HCT116 (cell line): ENCODE measurements at regions not wholly inside any gene's neighbourhood (a gene's known extent, or its start where the extent isn't known, plus 50 kb on each side); places are given as distances from the start of the nearest gene placed in this dataset.

Experiments
- ATAC-seq: fragments of 200-7000 bp; cut with Tn5 transposase; 2 replicates; pipeline ENCODE4 v1.9.1; 2020; ENCODE audit warnings: mild to moderate bottlenecking, moderate library complexity
- BruUV-seq: library from RNA; stranded (reverse); fragments of 400-500 nt; replicated peaks from 2 replicates; lab custom pipeline; 2021; lab: Mats Ljungman, UMichigan
- CTCF ChIA-PET: fragments of 300-600 bp; sonication (Branson Sonifier 250); formaldehyde crosslinking; loops from one replicate; lab custom pipeline; 2021; ENCODE audit warnings: antibody characterized with exemption; lab: Charles Lee
- POLR2A ChIA-PET: fragments of 300-600, 350-600 bp; sonication (Branson Sonifier 250); formaldehyde crosslinking; loops from one replicate; lab custom pipeline; 2021; ENCODE audit warnings: antibody characterized with exemption; lab: Charles Lee
- RAD21 ChIA-PET, 2 experiments: fragments of 300-600 bp; sonication (Branson Sonifier 250); formaldehyde crosslinking; loops; one replicate each; lab custom pipeline; 2023; ENCODE audit warnings: low total read pairs in 2 of 2; ENCODE audit not compliant: uncharacterized antibody in 2 of 2, unreplicated experiment in 2 of 2, low non-redundant PET in 1 of 2; lab: Charles Lee
- DNase-seq: peaks from one replicate; pipeline ENCODE4 v3.0.0-alpha.2; 2010; ENCODE audit warnings: low read depth, low spot score
- H2AFZ ChIP-seq: fragments of 200-600 bp; shearing (Covaris generic), sonication (generic); 2 replicates; pipeline ENCODE4 v1.6.1; 2017; ENCODE audit warnings: low read depth, mixed run types, mixed read lengths, antibody characterized with exemption, low read length; ENCODE audit not compliant: poor library complexity, severe bottlenecking
- H3K27ac ChIP-seq: 2 replicates; pipeline ENCODE4 v1.5.1; 2012; ENCODE audit warnings: low read depth, low read length
- H3K27me3 ChIP-seq: fragments of 200-600 bp; sonication (generic); 2 replicates; pipeline ENCODE4 v1.6.1; 2016; ENCODE audit warnings: mixed run types, low read length, mixed read lengths; ENCODE audit not compliant: insufficient read depth
- H3K36me3 ChIP-seq, 2 experiments: fragments of 200-500 bp in 1 of 2; fragments of 200-600 bp in 1 of 2; sonication (Bioruptor generic) in 1 of 2; sonication (generic) in 1 of 2; 2 replicates each; pipeline versions ENCODE4 v1.5.1 to v1.6.1; 2014 to 2016; ENCODE audit warnings: low read length in 2 of 2, inconsistent platforms in 1 of 2, mixed read lengths in 1 of 2, mixed run types in 1 of 2; ENCODE audit not compliant: insufficient read depth in 2 of 2, control insufficient read depth in 1 of 2
- H3K4me1 ChIP-seq, 2 experiments: fragments of 200-600 bp in 1 of 2; sonication (generic) in 1 of 2; 2 replicates each; pipeline versions ENCODE4 v1.5.1 to v1.6.1; 2012 to 2017; ENCODE audit warnings: low read length in 2 of 2, inconsistent platforms in 1 of 2, mild to moderate bottlenecking in 1 of 2, mixed read lengths in 1 of 2, mixed run types in 1 of 2, moderate library complexity in 1 of 2; ENCODE audit not compliant: insufficient read depth in 2 of 2, control insufficient read depth in 1 of 2
- H3K4me2 ChIP-seq: fragments of 200-600 bp; sonication (generic); 2 replicates; pipeline ENCODE4 v1.6.1; 2017; ENCODE audit warnings: mixed run types, low read length, mixed read lengths
- H3K4me3 ChIP-seq, 2 experiments: fragments of 200-600 bp in 1 of 2; sonication (generic) in 1 of 2; replicated peaks in 1 of 2; 2 replicates each; pipeline ENCODE4 v1.5.1; 2011 to 2016; ENCODE audit warnings: low read length in 2 of 2, control low read depth in 1 of 2, low read depth in 1 of 2, mild to moderate bottlenecking in 1 of 2, mixed read lengths in 1 of 2, mixed run types in 1 of 2
- H3K79me2 ChIP-seq: fragments of 200-600 bp; sonication (generic); 2 replicates; pipeline ENCODE4 v1.6.1; 2017; ENCODE audit warnings: mild to moderate bottlenecking, mixed run types, low read length, moderate library complexity, mixed read lengths; ENCODE audit not compliant: insufficient read depth
- H3K9ac ChIP-seq: fragments of 200-600 bp; sonication (generic); 2 replicates; pipeline ENCODE4 v1.6.1; 2016; ENCODE audit warnings: low read length, mixed read lengths
- H3K9me2 ChIP-seq: fragments of 200-600 bp; sonication (generic), shearing (Covaris generic); 2 replicates; pipeline ENCODE4 v1.6.1; 2017; ENCODE audit warnings: mixed run types, mild to moderate bottlenecking, moderate library complexity; ENCODE audit not compliant: insufficient read depth
- H3K9me3 ChIP-seq, 2 experiments: fragments of 200-500 bp in 1 of 2; fragments of 200-600 bp in 1 of 2; sonication (Bioruptor generic) in 1 of 2; sonication (generic) in 1 of 2; 2 replicates each; pipeline ENCODE4 v1.6.1; 2014 to 2017; ENCODE audit warnings: low read length in 2 of 2, mixed read lengths in 2 of 2, inconsistent platforms in 1 of 2, low read depth in 1 of 2, mild to moderate bottlenecking in 1 of 2, mixed run types in 1 of 2, moderate library complexity in 1 of 2; ENCODE audit not compliant: control insufficient read depth in 1 of 2, insufficient read depth in 1 of 2
- H4K20me1 ChIP-seq: fragments of 200-600 bp; sonication (generic), shearing (Covaris generic); 2 replicates; pipeline ENCODE4 v1.6.1; 2017; ENCODE audit warnings: mixed run types, mild to moderate bottlenecking, moderate library complexity; ENCODE audit not compliant: insufficient read depth
- ATF3 ChIP-seq: IDR thresholded peaks from 2 replicates; pipeline ENCODE4 v1.6.1; 2012
- CEBPB ChIP-seq: IDR thresholded peaks from 2 replicates; pipeline ENCODE4 v1.6.1; 2012; ENCODE audit warnings: low read depth
- CTCF ChIP-seq, 3 experiments: fragments of 200-600 bp in 1 of 3; sonication (generic) in 1 of 3; IDR thresholded peaks in 2 of 3; conservative IDR thresholded peaks in 1 of 3; 2 replicates each; pipeline ENCODE4 v1.5.1; 2012 to 2017; ENCODE audit warnings: low read depth in 2 of 3, low read length in 2 of 3, antibody characterized with exemption in 1 of 3, borderline replicate concordance in 1 of 3, control low read depth in 1 of 3, mild to moderate bottlenecking in 1 of 3, mixed read lengths in 1 of 3, mixed run types in 1 of 3, moderate library complexity in 1 of 3; ENCODE audit not compliant: insufficient read depth in 1 of 3
- EGR1 ChIP-seq: IDR thresholded peaks from 2 replicates; pipeline ENCODE4 v1.6.1; 2012; ENCODE audit warnings: low read depth
- ELF1 ChIP-seq: IDR thresholded peaks from 2 replicates; pipeline ENCODE4 v1.6.1; 2012; ENCODE audit warnings: low read depth, borderline replicate concordance
- EZH2 ChIP-seq: fragments of 200-600 bp; sonication (generic); IDR thresholded peaks from 2 replicates; pipeline ENCODE4 v1.6.1; 2017; ENCODE audit warnings: antibody characterized with exemption, mixed run types
- EZH2phosphoT487 ChIP-seq: fragments of 200-600 bp; IDR thresholded peaks from 2 replicates; pipeline ENCODE4 v1.6.1; 2018; ENCODE audit warnings: antibody characterized with exemption, borderline replicate concordance
- JUND ChIP-seq: IDR thresholded peaks from 2 replicates; pipeline ENCODE4 v1.6.1; 2012
- MAX ChIP-seq: IDR thresholded peaks from 2 replicates; pipeline ENCODE4 v1.6.1; 2012
- POLR2A ChIP-seq: IDR thresholded peaks from 2 replicates; pipeline ENCODE4 v1.7.0; 2011; ENCODE audit warnings: borderline replicate concordance; ENCODE audit not compliant: insufficient read depth, insufficient read length; ENCODE audit errors: extremely low read depth
- REST ChIP-seq: IDR thresholded peaks from 2 replicates; pipeline ENCODE4 v1.6.1; 2012; ENCODE audit warnings: low read depth
- SIN3A ChIP-seq: IDR thresholded peaks from 2 replicates; pipeline ENCODE4 v1.6.1; 2012; ENCODE audit warnings: low read depth
- SP1 ChIP-seq: IDR thresholded peaks from 2 replicates; pipeline ENCODE4 v1.6.1; 2012; ENCODE audit warnings: low read depth
- TCF7L2 ChIP-seq: IDR thresholded peaks from 2 replicates; pipeline ENCODE4 v1.7.0; 2011; ENCODE audit warnings: borderline replicate concordance, inconsistent platforms; ENCODE audit not compliant: insufficient read depth, insufficient read length; ENCODE audit errors: extremely low read depth
- YY1 ChIP-seq: IDR thresholded peaks from 2 replicates; pipeline ENCODE4 v1.6.1; 2011; ENCODE audit warnings: low read length, low read depth, moderate library complexity, mild to moderate bottlenecking; ENCODE audit not compliant: insufficient replicate concordance; ENCODE audit errors: extremely low read depth
- ZBTB33 ChIP-seq: IDR thresholded peaks from 2 replicates; pipeline ENCODE4 v1.6.1; 2011; ENCODE audit warnings: mild to moderate bottlenecking, low read length, moderate library complexity; ENCODE audit not compliant: insufficient replicate concordance; ENCODE audit errors: extremely low read depth
- ZFX ChIP-seq: fragments of 450-650 bp; IDR thresholded peaks from 2 replicates; pipeline ENCODE4 v1.6.1; 2017
- ZNF274 ChIP-seq: fragments of 200-500 bp; sonication (Bioruptor generic); IDR thresholded peaks from 2 replicates; pipeline ENCODE4 v1.6.1; 2014; ENCODE audit warnings: mild to moderate bottlenecking, low read depth, low read length, inconsistent platforms
- intact Hi-C: fragments of 100-400 bp; cut with micrococcal nuclease; formaldehyde crosslinking; loops from 2 replicates; pipeline ENCODE4 v1.10.0; 2022

- no peak overlapping the region for H3K4me3 ChIP-seq
- no peaks in the 10 kb centered on the region for H3K27me3 ChIP-seq
- no peaks in the 10 kb centered on the region for H3K9me3 ChIP-seq
- H3K27ac ChIP-seq: no peak overlapping the region
- H3K36me3 ChIP-seq: no peaks in the 10 kb centered on the region
- CTCF ChIA-PET: no interaction called here
- H3K79me2 ChIP-seq: no peaks in the 10 kb centered on the region
- no peak overlapping the region for H3K4me2 ChIP-seq
- no peak for ATAC-seq
- no peaks in the 10 kb centered on the region for H3K4me1 ChIP-seq
- H3K9me2 ChIP-seq: no peaks in the 10 kb centered on the region
- POLR2A ChIA-PET: no interaction called here
- H3K9ac ChIP-seq: no peak overlapping the region
- H2AFZ ChIP-seq: no peak overlapping the region
- DNase-seq: no peak
- RAD21 ChIA-PET: no interaction called here
- intact Hi-C loops: no loop called here
- BruUV-seq: no TSS peak
- H4K20me1 ChIP-seq: no peaks in the 10 kb centered on the region
- TF ChIP-seq EGR1: no peak
- TF ChIP-seq CTCF (IDR thresholded peaks at IDR 0.05 in 2 of 3, conservative IDR thresholded peaks at IDR 0.05 in 1 of 3; ENCODE audit: borderline replicate concordance in 1 of 3, insufficient read depth in 1 of 3, low read depth in 2 of 3, low read length in 2 of 3): no peak
- TF ChIP-seq EZH2phosphoT487: no peak
- TF ChIP-seq SP1: no peak
- no peak for TF ChIP-seq MAX
- TF ChIP-seq ZFX: no peak
- no peak for TF ChIP-seq JUND
- no peak for TF ChIP-seq TCF7L2
- TF ChIP-seq ZBTB33: no peak
- TF ChIP-seq YY1: no peak
- TF ChIP-seq ELF1: no peak
- TF ChIP-seq ATF3: no peak
- TF ChIP-seq ZNF274: no peak
- TF ChIP-seq EZH2: no peak
- TF ChIP-seq REST: no peak
- no peak for TF ChIP-seq SIN3A
- no peak for TF ChIP-seq CEBPB
- no peak for TF ChIP-seq POLR2A
Measured at GRCh38 chr9:89256642-89257041, 54.4 kb upstream of the CKS2 start.
